HepG2 (cell line): ENCODE measurements at regions not wholly inside any gene's neighbourhood (a gene's known extent, or its start where the extent isn't known, plus 50 kb on each side); places are given as distances from the start of the nearest gene placed in this dataset.
"Not testable (repeated sequence)": the region's sequence is repeated elsewhere in the genome, so short reads cannot be mapped to it uniquely, and the experiment has no call there.

Experiments used
- CTCF ChIP-seq: sonication (generic); formaldehyde crosslinking; IDR thresholded peaks from 2 replicates; pipeline ENCODE4 v1.5.0; 2020; ENCODE audit warnings: mild to moderate bottlenecking, missing genetic modification reagents, moderate library complexity
- IRF1 ChIP-seq: sonication (generic); formaldehyde crosslinking; IDR thresholded peaks from 2 replicates; pipeline ENCODE4 v1.4.0; 2020; ENCODE audit warnings: low read depth, mild to moderate bottlenecking, missing genetic modification reagents

- not testable (repeated sequence) for TF ChIP-seq CTCF (CRISPR knock-in tag); IRF1
Observed at GRCh38 chr2:47698436-47698972, 84.4 kb upstream of the MSH6 start.
